Sigmoid colon (tissue), 4 donors: ENCODE measurements at regions not wholly inside any gene's neighbourhood (a gene's known extent, or its start where the extent isn't known, plus 50 kb on each side); places are given as distances from the start of the nearest gene placed in this dataset.

Source experiments
- EP300 ChIP-seq, 4 donors: sonication (generic); formaldehyde crosslinking; IDR thresholded peaks; one replicate each; pipeline ENCODE4 v1.6.1; 2017; ENCODE audit warnings: antibody characterized with exemption in 4 of 4
- POLR2A ChIP-seq, 2 donors: fragments of 450-650 bp; IDR thresholded peaks; one replicate each; pipeline ENCODE4 v1.6.1; 2016; ENCODE audit warnings: antibody characterized with exemption in 2 of 2, mild to moderate bottlenecking in 2 of 2, moderate library complexity in 2 of 2
- TF ChIP-seq, protein P1 (sequence below), 4 experiments: fragments of 450-650 bp in 3 of 4; fragments of 200-600 bp in 1 of 4; IDR thresholded peaks; one replicate each; pipeline ENCODE4 v1.5.1; 2016 to 2019; ENCODE audit warnings: antibody characterized with exemption in 4 of 4, mild to moderate bottlenecking in 3 of 4, moderate library complexity in 2 of 4

DNA sequence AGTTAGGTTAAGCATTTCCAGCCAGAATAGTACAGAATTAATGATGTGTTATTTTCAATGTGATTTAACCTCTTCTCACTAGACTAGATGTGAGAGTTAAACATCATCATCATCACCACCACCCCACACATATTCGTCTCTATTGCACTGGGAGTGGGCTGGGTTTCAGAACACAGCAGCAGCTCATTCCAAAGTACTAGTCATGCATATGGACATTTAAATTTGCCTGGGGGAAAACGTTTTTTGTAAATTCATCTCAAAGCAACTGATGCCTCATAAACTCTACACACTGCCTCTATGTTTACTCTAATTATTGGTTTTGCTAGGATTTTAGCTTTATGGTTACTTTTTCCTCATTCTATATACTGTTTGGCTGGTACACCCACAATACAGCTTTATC lies 509.1 kb downstream of the PPP4R3C start:
- TF ChIP-seq, protein P1, sequence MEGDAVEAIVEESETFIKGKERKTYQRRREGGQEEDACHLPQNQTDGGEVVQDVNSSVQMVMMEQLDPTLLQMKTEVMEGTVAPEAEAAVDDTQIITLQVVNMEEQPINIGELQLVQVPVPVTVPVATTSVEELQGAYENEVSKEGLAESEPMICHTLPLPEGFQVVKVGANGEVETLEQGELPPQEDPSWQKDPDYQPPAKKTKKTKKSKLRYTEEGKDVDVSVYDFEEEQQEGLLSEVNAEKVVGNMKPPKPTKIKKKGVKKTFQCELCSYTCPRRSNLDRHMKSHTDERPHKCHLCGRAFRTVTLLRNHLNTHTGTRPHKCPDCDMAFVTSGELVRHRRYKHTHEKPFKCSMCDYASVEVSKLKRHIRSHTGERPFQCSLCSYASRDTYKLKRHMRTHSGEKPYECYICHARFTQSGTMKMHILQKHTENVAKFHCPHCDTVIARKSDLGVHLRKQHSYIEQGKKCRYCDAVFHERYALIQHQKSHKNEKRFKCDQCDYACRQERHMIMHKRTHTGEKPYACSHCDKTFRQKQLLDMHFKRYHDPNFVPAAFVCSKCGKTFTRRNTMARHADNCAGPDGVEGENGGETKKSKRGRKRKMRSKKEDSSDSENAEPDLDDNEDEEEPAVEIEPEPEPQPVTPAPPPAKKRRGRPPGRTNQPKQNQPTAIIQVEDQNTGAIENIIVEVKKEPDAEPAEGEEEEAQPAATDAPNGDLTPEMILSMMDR (IDR thresholded peaks at IDR 0.05) = no peak
- no peak for TF ChIP-seq EP300 (IDR thresholded peaks at IDR 0.05)
- no peak for TF ChIP-seq POLR2A (IDR thresholded peaks at IDR 0.05)
